GM23338 (cell line): ENCODE measurements at regions not wholly inside any gene's neighbourhood (a gene's known extent, or its start where the extent isn't known, plus 50 kb on each side); places are given as distances from the start of the nearest gene placed in this dataset.

Source experiments
- ATAC-seq: fragments of 200-7000 bp; cut with Tn5 transposase; 3 replicates; pipeline ENCODE4 v1.9.1; 2020
- DNase-seq: peaks from one replicate; pipeline ENCODE4 v3.0.0-alpha.2; 2015; ENCODE audit warnings: low spot score
- H2AFZ ChIP-seq: fragments of 200-600 bp; sonication (generic); 2 replicates; pipeline ENCODE4 v1.8.0; 2016; ENCODE audit warnings: antibody characterized with exemption, mild to moderate bottlenecking, moderate library complexity
- H3F3A ChIP-seq: fragments of 200-600 bp; sonication (generic); replicated peaks from 2 replicates; pipeline ENCODE4 v1.8.0; 2017; ENCODE audit warnings: antibody characterized with exemption, mixed run types, low read depth
- H3K27ac ChIP-seq: fragments of 200-600 bp; sonication (generic); 2 replicates; pipeline ENCODE4 v1.6.1; 2016; ENCODE audit warnings: low read depth
- H3K27me3 ChIP-seq: fragments of 200-600 bp; sonication (generic); 2 replicates; pipeline ENCODE4 v1.8.0; 2016; ENCODE audit warnings: mild to moderate bottlenecking, mixed run types, moderate library complexity; ENCODE audit not compliant: insufficient read depth
- H3K36me3 ChIP-seq: fragments of 200-600 bp; sonication (generic); 2 replicates; pipeline ENCODE4 v1.8.0; 2016; ENCODE audit warnings: mild to moderate bottlenecking; ENCODE audit not compliant: insufficient read depth
- H3K4me1 ChIP-seq: fragments of 200-600 bp; sonication (generic); 2 replicates; pipeline ENCODE4 v1.8.0; 2016; ENCODE audit warnings: mild to moderate bottlenecking, moderate library complexity; ENCODE audit not compliant: insufficient read depth
- H3K4me2 ChIP-seq: fragments of 200-600 bp; sonication (generic); 2 replicates; pipeline ENCODE4 v1.7.1; 2017; ENCODE audit warnings: mixed run types
- H3K4me3 ChIP-seq: fragments of 200-600 bp; sonication (generic); 2 replicates; pipeline ENCODE4 v1.6.1; 2016; ENCODE audit warnings: mixed run types
- H3K79me2 ChIP-seq: fragments of 200-600 bp; sonication (generic); replicated peaks from 2 replicates; pipeline ENCODE4 v1.8.0; 2017; ENCODE audit warnings: mild to moderate bottlenecking; ENCODE audit not compliant: insufficient read depth
- H3K9me2 ChIP-seq: fragments of 200-600 bp; sonication (generic); 2 replicates; pipeline ENCODE4 v1.8.0; 2017; ENCODE audit not compliant: insufficient read depth
- H4K20me1 ChIP-seq: fragments of 200-600 bp; sonication (generic); replicated peaks from 2 replicates; pipeline ENCODE4 v1.8.0; 2017; ENCODE audit warnings: mild to moderate bottlenecking; ENCODE audit not compliant: insufficient read depth
- H3K27ac Mint-ChIP-seq: 2 replicates; pipeline ENCODE4 v1.8.0; 2020; ENCODE audit warnings: inconsistent platforms, mild to moderate bottlenecking, moderate library complexity, mixed read lengths
- H3K27me3 Mint-ChIP-seq: 3 replicates; pipeline ENCODE4 v1.8.0; 2022; ENCODE audit warnings: low read depth, mild to moderate bottlenecking, moderate library complexity, mixed read lengths, inconsistent platforms; ENCODE audit not compliant: insufficient read depth, poor library complexity
- H3K36me3 Mint-ChIP-seq: 3 replicates; pipeline ENCODE4 v1.8.0; 2021; ENCODE audit warnings: low read depth, mild to moderate bottlenecking, inconsistent platforms, moderate library complexity, mixed read lengths
- H3K4me1 Mint-ChIP-seq: 3 replicates; pipeline ENCODE4 v1.8.0; 2020; ENCODE audit warnings: mild to moderate bottlenecking, inconsistent platforms, mixed read lengths
- H3K4me3 Mint-ChIP-seq: 3 replicates; pipeline ENCODE4 v1.8.0; 2021; ENCODE audit warnings: moderate library complexity, mild to moderate bottlenecking, inconsistent platforms, mixed read lengths
- H3K9me3 Mint-ChIP-seq: 3 replicates; pipeline ENCODE4 v1.8.0; 2020; ENCODE audit warnings: moderate library complexity, mild to moderate bottlenecking, inconsistent platforms, mixed read lengths
- ETS1 ChIP-seq: IDR thresholded peaks from 2 replicates; pipeline ENCODE4 v1.6.1; 2016; ENCODE audit warnings: antibody characterized with exemption
- EZH2 ChIP-seq: fragments of 200-600 bp; sonication (generic); IDR thresholded peaks from one replicate; pipeline ENCODE4 v1.8.0; 2017; ENCODE audit warnings: antibody characterized with exemption, mild to moderate bottlenecking, low read depth; ENCODE audit not compliant: unreplicated experiment
- EZH2phosphoT487 ChIP-seq: fragments of 200-600 bp; sonication (generic); IDR thresholded peaks from one replicate; pipeline ENCODE4 v1.8.1; 2018; ENCODE audit warnings: antibody characterized with exemption; ENCODE audit not compliant: unreplicated experiment
- JUNB ChIP-seq: IDR thresholded peaks from one replicate; pipeline ENCODE4 v1.6.1; 2016; ENCODE audit warnings: antibody characterized with exemption; ENCODE audit not compliant: unreplicated experiment
- REST ChIP-seq: IDR thresholded peaks from one replicate; pipeline ENCODE4 v1.6.1; 2018; ENCODE audit warnings: antibody characterized with exemption; ENCODE audit not compliant: unreplicated experiment
- ZNF331 ChIP-seq: fragments of 250-450 bp; sonication (Bioruptor Pico); IDR thresholded peaks from 2 replicates; pipeline ENCODE4 v1.5.0; 2020; ENCODE audit warnings: low read depth, mild to moderate bottlenecking, moderate library complexity
- ZNF462 ChIP-seq: fragments of 250-450 bp; sonication (Bioruptor Pico); IDR thresholded peaks from 2 replicates; pipeline ENCODE4 v1.5.0; 2020; ENCODE audit warnings: mild to moderate bottlenecking, moderate library complexity

GRCh38 chr9:31471010-31471409 is 913.4 kb upstream of the ACO1 start:
- Mint-ChIP-seq H3K4me3 (no peak overlapping the region), H3K27me3 (no peaks in the 10 kb centered on the region), H3K36me3 (no peaks in the 10 kb centered on the region; the same call in 2 of the 3 replicates), H3K27ac (no peak overlapping the region), H3K9me3 (peaks cover 5% of the 10 kb centered on the region; the same call in 2 of the 3 replicates), H3K4me1 (peaks cover 4% of the 10 kb centered on the region; the same call in 1 of the 3 replicates)
- Histone ChIP-seq H3F3A (no peaks in the 10 kb centered on the region), H3K4me1 (no peaks in the 10 kb centered on the region), H3K27ac (no peak overlapping the region), H2AFZ (no peak overlapping the region), H3K9me2 (0 out of 2 replicates have a peak, but pooled peaks cover 6% of the 10 kb centered on the region), H3K4me3 (no peak overlapping the region), H3K27me3 (no peaks in the 10 kb centered on the region), H3K79me2 (no peaks in the 10 kb centered on the region), H3K36me3 (0 out of 2 replicates have a peak, but pooled peaks cover 1% of the 10 kb centered on the region), H3K4me2 (no peak overlapping the region), H4K20me1 (no peaks in the 10 kb centered on the region)
- no peak for TF ChIP-seq EZH2
- TF ChIP-seq ZNF331 (CRISPR knock-in tag), result no peak
- TF ChIP-seq ETS1, result no peak
- TF ChIP-seq REST, result no peak
- TF ChIP-seq EZH2phosphoT487, result no peak
- DNase-seq (no peak), ATAC-seq (no peak)

GRCh38 chr9:31486630-31487029 is 897.8 kb upstream of the ACO1 start:
- Histone ChIP-seq H3K4me1 (no peaks in the 10 kb centered on the region), H3K4me2 (no peak overlapping the region), H3K27ac (no peak overlapping the region), H3K27me3 (no peaks in the 10 kb centered on the region), H3K4me3 (no peak overlapping the region), H4K20me1 (no peaks in the 10 kb centered on the region), H3K36me3 (no peaks in the 10 kb centered on the region), H3K9me2 (no peaks in the 10 kb centered on the region), H3F3A (no peaks in the 10 kb centered on the region), H3K79me2 (no peaks in the 10 kb centered on the region), H2AFZ (no peak overlapping the region)
- peak; percentile 36; the same call in 1 of the 3 replicates for ATAC-seq
- H3K27me3 Mint-ChIP-seq, result peaks cover 5% of the 10 kb centered on the region
- H3K36me3 Mint-ChIP-seq, result no peaks in the 10 kb centered on the region
- H3K9me3 Mint-ChIP-seq, result no peaks in the 10 kb centered on the region; the same call in 2 of the 3 replicates
- H3K4me1 Mint-ChIP-seq, result peaks cover 9% of the 10 kb centered on the region; the same call in 2 of the 3 replicates
- TF ChIP-seq JUNB (no peak), ZNF462 (peak; percentile 60; the same call in 1 of the 2 replicates)
- H3K27ac Mint-ChIP-seq, result no peak overlapping the region
- no peak overlapping the region for H3K4me3 Mint-ChIP-seq
- DNase-seq, result no peak
